AG04449 (cell line): ENCODE measurements at regions not wholly inside any gene's neighbourhood (a gene's known extent, or its start where the extent isn't known, plus 50 kb on each side); places are given as distances from the start of the nearest gene placed in this dataset.

Experiments
- CTCF ChIA-PET: fragments of 350-600 bp; formaldehyde crosslinking; extraction: SDS; loops from one replicate; lab custom pipeline; 2021; ENCODE audit warnings: antibody characterized with exemption; lab: Yijun Ruan, JAX
- POLR2A ChIA-PET: fragments of 400-600, 350-600 bp; formaldehyde crosslinking; extraction: SDS; loops from one replicate; lab custom pipeline; 2020; ENCODE audit warnings: antibody characterized with exemption, inconsistent platforms; lab: Yijun Ruan, JAX
- DNase-seq: peaks from one replicate; pipeline ENCODE4 v3.0.0-alpha.2; 2010; ENCODE audit warnings: low read depth, low spot score
- H3K4me3 ChIP-seq: 2 replicates; pipeline ENCODE4 v1.5.1; 2011; ENCODE audit warnings: low read depth, mild to moderate bottlenecking, control low read depth, low read length
- TF ChIP-seq, protein P1 (sequence below): IDR thresholded peaks from one replicate; pipeline ENCODE4 v1.5.1; 2011; ENCODE audit warnings: mild to moderate bottlenecking, moderate library complexity, low read length, control low read depth, inconsistent platforms; ENCODE audit not compliant: insufficient read depth; ENCODE audit errors: missing control alignments

DNA sequence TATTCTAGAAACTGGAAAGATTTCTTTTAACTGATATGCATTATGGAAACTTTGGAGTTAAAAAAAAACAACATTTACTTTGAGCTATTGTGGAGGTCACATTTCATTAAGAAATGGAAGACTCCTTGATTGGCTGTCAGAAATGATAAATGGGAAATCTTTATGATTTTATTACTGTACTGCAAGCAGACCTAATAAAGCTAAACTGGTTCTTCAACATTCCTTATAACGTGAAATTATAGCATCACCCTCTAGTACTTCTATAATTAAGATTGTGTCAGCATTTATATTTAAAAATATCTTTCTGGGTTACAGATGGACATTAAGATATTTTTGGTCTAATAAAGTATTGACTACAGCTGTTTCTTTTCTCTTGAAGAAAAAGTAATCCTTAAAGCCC, 213.8 kb upstream of the PACRGL start:
- no peak overlapping the region for H3K4me3 ChIP-seq
- POLR2A ChIA-PET, result no interaction called here
- no peak for DNase-seq
- TF ChIP-seq, protein P1, sequence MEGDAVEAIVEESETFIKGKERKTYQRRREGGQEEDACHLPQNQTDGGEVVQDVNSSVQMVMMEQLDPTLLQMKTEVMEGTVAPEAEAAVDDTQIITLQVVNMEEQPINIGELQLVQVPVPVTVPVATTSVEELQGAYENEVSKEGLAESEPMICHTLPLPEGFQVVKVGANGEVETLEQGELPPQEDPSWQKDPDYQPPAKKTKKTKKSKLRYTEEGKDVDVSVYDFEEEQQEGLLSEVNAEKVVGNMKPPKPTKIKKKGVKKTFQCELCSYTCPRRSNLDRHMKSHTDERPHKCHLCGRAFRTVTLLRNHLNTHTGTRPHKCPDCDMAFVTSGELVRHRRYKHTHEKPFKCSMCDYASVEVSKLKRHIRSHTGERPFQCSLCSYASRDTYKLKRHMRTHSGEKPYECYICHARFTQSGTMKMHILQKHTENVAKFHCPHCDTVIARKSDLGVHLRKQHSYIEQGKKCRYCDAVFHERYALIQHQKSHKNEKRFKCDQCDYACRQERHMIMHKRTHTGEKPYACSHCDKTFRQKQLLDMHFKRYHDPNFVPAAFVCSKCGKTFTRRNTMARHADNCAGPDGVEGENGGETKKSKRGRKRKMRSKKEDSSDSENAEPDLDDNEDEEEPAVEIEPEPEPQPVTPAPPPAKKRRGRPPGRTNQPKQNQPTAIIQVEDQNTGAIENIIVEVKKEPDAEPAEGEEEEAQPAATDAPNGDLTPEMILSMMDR, result no peak
- CTCF ChIA-PET, result interaction anchor here (1.4 kb wide), 1 partner anchor 58 kb away, joined by 3 read pairs; no protein-coding TSS in a partner anchor

DNA sequence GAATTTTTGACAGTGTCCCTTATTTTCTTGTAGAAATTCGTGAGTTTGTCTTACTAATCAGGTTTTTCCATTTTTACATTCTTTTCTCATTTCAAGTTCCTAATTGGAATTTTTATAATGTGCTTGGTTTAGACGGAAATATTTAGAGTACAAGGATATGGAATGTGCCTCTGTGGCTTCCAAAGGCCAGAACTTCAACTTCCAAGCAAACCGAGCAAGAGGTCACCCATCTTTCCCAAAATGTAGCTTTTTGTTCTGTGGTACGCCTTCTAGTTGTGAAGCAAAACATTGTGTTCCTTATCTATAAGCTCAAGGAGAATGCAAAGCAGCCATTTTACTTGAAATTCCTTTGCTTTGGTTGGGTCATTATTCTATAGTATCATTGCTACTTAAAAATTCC, 212.8 kb upstream of the PACRGL start:
- DNase-seq, result no peak
- H3K4me3 ChIP-seq, result no peak overlapping the region
- CTCF ChIA-PET, result interaction anchor here (1.4 kb wide), 1 partner anchor 57 kb away, joined by 3 read pairs; no protein-coding TSS in a partner anchor
- TF ChIP-seq, protein P1, result no peak
- POLR2A ChIA-PET, result no interaction called here

DNA sequence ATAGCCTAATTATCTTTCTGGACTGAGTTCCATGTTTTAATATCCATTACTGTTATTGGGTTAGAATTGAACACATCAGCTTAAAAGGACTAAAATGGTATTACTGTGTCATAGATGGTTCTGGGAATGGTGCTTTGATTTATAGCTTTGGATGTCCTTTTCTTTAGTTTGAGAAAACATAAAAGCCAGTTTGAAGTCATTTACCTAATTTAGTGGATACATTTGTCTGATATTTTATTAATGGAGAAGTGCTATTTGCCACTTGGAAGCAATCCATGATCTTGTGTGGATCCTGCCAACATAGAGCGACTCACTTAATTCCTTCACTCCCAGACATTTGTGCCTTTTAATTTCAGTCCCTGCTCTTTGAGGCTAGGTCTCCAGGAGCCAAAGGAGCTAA, 212.4 kb upstream of the PACRGL start:
- ChIA-PET POLR2A (no interaction called here), CTCF (interaction anchor here (1.4 kb wide), 1 partner anchor 57 kb away, joined by 3 read pairs; no protein-coding TSS in a partner anchor)
- no peak for DNase-seq
- TF ChIP-seq, protein P1, result no peak
- H3K4me3 ChIP-seq, result no peak overlapping the region

DNA sequence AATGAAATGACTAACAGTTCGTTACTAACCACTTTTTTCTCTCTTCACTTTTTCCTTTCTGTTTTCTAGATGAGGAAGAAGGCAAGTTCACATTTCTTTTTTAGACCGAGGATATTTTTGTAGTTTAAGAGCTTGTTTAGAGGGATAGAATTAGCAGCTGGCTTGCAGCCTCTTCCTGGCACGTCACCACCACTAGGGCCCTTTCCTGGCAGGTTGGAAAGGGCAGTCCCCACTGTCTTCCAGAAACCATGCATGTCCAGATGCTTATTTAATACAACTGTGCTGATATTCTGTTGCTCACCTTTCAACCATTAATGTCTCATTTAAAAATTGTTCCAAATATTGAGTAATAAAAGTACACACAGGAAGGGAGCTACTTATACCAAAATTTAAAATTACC, 209.5 kb upstream of the PACRGL start:
- no peak for DNase-seq
- ChIA-PET POLR2A (no interaction called here), CTCF (no interaction called here)
- H3K4me3 ChIP-seq, result no peak overlapping the region
- TF ChIP-seq, protein P1, result no peak

DNA sequence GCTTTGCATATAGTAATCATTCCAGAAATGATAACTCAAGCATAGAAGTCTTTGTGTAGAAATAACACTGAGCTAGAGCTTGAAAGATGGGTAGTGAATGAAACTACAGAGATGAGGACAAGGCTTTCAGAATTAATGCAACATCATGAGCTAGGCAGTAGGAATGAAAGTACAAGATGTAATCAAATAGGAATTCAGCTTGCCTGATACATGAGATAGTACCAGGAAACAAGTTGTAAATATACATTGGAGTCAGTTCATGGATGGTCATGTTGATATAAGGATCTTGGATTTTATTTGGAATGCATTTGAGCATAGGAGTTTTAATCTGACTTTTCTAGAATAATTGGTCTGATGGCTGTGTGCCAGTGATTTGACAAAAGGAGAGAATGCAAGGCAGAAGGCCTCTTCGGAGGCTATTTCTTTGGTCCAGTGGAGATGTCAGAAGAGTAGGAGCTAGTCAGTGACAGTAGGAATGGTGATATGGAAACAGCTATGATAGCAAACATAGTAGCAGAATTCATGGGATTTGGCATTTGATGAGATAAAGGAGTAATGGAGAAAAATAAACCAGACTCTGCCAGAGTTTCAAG, 206.4 kb upstream of the PACRGL start:
- CTCF ChIA-PET, result no interaction called here
- no peak overlapping the region for H3K4me3 ChIP-seq
- POLR2A ChIA-PET, result no interaction called here
- DNase-seq, result peak; percentile 65
- TF ChIP-seq, protein P1, result no peak

DNA sequence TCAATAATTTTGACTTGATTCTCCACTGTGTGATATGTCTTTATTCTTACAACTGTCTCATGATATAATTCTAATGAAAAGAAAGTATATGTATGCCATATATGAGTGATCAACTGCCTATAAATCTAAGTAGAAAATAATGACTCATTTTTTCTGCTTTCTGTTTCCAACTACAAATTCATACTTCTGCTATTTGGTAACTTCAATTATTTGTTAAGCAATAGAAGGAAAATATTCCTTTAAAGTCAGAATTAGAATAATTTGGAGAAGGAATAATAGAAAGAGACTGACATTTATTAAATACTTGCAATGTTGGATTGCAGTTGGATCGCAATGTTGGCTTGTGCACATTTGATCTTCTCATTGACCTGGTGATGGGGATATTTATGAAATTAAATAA, 204.2 kb upstream of the PACRGL start:
- TF ChIP-seq, protein P1, result no peak
- ChIA-PET CTCF (interaction anchor here (1.4 kb wide), 1 partner anchor 9 kb away, joined by 3 read pairs; no protein-coding TSS in a partner anchor), POLR2A (no interaction called here)
- no peak for DNase-seq
- H3K4me3 ChIP-seq, result no peak overlapping the region
